Activated effector memory CD4-positive, alpha-beta T cell treated with anti-CD3 and anti-CD28 coated beads, Interleukin-2, amount 50 U/mL, for 16 hours (primary cell): ENCODE measurements at regions not wholly inside any gene's neighbourhood (a gene's known extent, or its start where the extent isn't known, plus 50 kb on each side); places are given as distances from the start of the nearest gene placed in this dataset.

Experiments
- DNase-seq: peaks from one replicate; pipeline ENCODE4 v3.0.0-alpha.2; 2020

DNA sequence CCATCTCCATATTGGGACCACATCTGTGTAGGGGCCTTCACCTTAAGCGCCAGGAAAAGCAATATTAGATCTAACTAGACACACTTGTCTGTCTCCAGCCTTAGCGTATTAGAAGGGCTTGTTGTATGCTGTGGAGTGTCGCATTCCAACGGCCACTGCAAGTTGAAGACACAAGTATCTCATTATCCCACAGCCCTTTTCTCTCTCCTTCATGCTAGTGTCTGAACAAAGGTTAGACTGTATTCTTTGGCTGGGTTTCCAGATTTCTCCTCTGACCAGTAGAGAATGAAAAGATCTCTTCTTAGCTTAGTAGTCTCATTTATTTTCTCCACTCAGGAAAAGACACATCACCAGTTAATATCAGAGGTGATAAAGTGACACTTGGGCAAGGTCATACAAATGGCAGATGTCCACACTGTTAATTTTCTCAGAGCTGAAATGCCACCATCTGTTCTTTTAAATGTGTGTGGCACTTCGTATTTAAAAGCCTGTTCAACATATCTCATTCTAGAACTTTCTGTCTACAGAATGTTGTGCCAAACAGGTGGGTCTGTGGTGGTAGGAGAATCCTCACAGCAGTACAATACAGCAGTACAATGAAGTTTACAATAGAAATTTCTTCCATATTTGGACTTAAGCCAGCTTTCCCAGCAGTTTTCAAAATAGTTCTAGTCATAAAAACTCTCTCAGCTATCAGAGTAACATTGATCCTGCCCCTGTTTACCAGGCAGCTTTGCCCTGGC is 94.0 kb upstream of the ITGA6 start:
- no peak for DNase-seq

DNA sequence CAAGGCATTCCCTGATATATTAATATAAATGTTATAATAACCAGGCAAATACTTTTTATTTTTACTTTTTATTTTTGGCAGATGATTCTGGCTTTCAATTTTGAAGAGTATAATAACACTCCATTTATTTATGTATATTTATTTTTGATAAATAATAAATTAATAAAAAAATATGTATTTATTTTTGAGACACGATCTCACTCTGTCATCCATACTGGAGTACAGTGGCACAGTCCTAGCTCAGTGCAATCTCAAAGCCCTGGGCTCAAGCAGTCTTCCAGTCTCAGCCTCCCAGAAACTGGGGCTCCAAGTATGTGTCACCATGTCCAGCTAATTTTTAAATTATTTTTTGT is 93.4 kb upstream of the ITGA6 start:
- no peak for DNase-seq

DNA sequence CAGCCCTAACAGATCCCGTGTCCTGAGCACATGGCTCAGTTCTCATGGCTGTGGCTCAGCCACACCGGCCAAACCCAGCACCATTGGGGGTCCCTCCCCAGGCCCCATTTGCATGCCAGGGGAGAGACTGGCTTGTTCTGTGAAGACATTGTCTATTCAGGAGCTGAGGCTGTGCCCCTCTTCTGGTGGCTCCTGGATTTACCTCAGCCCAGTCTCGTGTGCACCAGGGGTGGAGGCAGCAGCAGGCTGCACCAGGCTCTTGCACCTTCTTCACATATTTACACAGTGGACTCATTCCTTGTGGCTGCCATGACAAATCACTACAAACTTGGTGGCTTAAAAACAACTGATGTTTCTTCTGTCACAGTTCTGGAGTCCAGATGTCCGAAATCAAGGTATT is 92.4 kb upstream of the ITGA6 start:
- DNase-seq = no peak

DNA sequence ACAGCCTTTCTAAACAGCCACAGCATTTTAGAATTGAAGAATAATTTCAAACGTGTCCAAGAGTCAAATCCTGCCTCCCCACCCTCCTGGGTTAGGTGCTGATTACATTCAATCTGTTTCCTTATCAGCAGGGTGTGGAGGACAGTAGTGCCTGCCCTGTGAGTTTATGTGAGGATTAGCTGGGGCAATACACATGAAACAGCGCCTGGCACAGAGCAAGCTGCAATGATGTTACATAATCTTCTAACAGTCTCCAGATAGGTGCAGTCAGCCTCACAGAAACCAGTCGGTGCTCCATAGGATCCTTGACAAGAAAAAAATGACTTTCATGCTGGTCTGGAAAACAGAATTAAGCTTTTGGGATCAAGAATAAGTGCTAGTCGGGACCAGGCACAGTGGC is 91.7 kb upstream of the ITGA6 start:
- DNase-seq = no peak

DNA sequence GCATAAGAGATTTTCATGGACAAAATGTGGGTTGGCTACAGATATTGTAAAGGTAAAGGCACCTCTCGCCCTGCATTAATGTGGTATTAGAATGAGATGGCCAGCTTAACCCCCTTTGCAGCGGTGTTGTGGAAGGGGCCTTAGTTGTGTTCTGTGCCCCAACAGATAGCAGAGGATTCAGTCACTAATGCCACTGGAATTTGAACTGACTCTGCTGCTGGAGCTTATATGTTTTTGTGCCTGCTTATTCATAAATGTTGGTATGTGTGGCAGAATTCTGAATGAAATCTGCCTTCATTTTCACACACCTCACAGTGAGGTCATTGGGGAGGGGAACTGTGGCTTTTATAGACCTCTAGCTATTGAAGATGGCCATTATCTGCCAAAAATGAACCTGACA is 90.7 kb upstream of the ITGA6 start:
- DNase-seq = no peak

DNA sequence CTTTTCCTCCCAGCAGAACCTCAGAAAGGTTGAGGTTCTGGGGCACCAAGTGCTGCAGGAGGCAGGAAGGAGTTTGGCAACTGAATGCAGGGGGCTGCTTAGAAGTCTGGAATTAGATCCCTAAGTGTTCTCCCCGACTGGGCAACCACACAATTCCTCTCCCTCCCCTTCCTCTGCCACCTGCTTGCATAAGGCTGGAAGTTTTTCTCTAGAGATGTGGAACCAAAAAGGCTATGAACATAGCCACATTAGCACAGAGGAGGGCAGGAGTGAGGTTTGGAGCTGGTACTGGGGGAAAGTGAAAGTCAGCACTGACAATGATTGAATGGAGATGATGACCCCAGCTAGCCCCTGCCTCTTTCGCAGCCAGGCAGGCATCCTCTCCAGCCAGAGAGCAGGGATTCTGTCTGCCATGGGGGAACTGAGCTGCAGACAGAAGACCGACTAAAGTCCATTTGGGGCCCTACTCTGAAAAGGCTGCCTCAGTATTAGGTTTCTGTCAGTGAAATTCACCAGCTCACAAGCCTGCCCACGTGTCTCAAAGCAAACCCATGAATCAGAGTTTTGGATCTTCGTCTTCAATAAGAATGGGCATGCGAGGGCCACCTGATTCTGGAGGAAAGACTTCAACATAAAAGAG is 87.9 kb upstream of the ITGA6 start:
- DNase-seq = no peak

DNA sequence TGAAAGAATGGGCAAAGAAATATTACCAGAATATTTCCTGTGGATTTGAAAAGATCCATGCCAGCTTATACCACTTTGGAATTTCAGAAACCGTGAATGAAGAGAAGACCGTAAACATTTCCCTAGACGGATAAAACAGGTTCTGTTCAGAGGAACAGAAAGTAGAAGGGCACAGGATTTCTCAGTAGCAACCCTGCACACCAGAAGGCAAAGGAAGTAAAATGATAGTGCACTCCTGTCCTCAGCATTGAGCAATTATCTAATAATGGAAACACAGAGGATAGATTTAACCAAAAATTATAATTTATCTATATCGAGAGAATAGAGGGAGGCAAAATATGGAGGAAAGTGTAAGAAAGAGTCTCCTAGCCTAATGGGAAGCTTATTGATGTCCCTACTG is 87.0 kb upstream of the ITGA6 start:
- DNase-seq = no peak

DNA sequence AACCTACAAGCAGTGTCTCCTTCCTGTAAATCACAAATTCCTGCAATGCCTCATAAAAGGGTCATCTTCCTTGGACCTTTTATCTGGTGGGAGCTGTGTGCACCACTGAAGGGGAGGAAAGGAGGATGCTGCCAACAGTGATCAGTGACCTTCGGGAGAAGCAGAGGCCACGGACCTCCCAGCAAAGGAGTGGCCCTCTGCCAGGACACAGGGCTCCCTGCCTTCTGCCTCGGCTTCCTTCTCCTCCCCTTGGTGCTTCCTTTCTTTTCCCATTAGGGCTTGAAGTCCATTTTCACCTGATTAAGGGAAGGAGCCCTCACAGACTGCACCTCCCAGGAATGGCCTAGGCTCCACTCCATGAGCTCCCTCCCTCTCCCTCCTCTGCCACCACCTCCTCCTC is 85.3 kb upstream of the ITGA6 start:
- no peak for DNase-seq

DNA sequence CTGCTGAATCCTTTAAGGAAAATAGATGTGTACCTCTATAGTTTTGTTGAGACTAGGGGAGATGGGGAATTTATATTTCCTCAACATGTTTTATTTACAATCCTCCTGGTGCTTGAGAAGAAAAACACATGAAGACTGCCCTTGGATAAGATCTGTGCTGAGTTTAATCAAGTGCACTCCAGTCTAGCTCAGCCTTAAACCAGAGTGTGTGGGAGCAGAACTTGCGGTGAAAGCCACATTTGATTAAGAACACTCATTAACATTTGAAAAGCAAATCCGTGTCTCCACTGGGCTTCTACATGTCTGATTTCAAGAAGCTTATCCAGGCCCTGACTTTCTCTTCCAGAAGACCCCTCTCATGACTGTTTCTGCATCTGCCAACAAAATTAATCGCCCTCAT is 84.8 kb upstream of the ITGA6 start:
- no peak for DNase-seq

DNA sequence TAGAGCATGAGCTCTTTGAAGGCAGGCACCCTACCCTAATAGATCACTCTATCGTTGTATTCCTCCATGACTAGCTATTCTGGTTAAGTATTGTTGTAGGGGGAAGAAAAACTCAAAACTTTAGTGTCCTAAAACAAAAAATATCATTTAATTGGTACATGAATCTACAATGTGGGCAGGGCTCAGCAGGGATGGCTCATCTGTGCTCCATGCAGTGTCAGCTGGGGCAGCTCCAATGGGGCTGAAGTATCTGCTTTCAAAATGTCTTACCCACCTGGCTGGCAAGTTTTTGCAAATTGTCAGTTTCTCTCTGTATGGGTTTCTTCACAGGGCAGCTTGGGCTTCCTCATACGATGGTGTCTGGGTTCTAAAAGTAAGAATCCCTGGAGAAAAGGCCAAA is 83.2 kb upstream of the ITGA6 start:
- no peak for DNase-seq

DNA sequence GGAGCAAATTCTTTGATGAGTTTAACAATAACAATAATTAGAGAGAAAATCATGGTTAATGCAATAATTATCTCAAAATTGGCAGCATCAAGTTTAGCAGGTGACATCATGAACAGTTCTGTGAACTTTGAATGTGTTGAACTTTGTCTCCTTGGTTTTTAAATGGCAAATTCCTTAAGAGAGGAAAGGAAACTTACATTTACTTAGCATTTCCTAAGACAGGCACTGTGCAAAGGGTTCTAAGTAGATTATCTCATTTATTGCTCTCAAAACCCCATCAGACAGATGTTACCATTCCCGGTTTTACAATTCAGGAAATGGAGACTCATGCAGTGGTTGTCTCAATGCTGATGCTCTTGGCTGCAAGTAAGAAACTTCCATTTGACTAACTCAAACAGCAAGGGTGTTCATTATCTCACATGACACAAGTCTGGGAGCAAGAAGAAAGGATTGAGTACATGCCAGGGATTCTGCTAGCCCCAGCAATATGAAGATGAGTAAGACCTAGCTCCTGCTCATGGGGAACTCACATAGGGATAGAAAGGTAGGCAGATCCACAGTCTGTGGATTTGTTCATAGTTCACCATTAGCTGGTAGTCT is 81.3 kb upstream of the ITGA6 start:
- no peak for DNase-seq

DNA sequence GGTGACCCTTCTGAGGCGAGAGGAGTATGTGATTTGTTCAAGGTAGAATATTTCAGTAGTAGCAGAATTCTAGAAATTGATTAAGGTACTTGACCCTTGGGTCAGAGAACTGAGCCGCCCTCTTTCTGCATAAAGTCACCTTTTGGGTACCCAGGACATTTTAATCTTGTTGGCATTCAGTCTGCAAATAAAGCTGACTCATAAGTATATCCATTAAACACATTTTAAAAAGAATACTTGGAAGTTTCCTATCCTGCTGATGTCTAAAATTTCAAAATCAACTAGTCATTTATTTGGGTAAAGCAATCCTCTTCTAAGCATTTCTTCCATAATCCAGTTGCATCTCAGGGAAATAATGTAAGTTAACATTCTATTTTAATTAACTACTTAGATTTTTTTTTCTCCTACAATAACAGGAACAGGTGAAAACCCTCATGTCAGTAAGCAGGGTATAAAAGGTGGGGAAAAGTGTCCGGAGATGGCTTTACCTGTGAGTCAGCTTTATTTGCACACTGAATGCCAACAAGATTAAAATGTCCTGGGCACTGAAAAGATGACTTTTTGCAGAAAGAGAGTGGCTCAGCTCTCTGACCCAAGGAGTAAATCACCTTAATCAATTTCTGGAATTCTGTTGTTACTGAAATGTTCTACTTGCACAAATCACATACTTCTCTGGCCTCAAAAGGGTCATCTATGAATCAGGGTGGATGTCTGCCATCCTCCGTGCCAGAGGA is 78.7 kb upstream of the ITGA6 start:
- DNase-seq = no peak

DNA sequence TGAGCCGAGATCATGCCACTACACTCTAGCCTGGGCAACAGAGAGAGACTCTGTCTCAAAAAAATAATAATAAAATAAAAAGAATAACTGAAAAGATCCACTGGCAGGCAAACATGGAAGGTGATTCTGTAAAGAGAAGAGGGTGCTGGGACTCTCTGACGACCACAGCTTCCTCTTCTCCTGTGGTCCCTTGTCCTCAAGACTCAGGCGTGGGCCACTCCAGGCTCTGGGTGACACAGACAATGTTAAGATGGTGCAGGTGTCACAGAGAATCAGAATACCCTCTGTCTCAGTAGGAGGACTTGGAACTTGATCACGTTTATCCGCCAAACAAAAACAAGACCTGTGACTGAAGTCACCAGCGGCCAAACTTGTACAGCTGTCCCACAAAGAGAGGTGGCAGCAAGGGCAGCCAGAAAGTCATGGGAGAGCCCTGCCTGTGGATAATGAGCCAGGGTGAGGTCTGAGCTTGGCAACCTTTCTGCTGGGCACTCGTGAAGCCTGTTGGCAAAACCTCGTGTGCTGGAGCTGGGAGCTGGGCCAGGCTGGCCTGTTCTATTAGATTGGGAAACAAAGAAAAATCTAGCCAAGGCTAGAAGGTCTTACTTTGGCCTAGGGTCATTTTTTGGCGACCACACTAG is 76.4 kb upstream of the ITGA6 start:
- DNase-seq = no peak

DNA sequence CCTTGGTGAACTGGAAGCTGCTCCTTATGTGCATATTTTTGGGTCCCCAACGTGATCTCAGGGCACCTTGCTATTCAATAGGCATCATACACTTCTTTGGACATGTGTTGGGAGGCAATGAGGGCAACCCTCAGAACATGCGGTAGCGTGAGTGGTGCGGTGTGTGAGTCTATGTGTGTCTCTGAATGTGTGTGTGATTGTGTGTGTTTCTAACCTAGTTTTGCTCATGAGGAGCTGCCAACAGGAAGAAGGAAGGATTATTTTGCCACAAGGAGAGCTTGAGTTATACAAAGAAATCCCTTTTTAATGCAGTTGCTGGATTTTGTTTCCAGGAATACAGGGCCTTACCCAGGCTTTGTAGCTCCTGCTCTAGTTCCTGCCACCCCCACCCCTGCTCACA is 75.8 kb upstream of the ITGA6 start:
- no peak for DNase-seq

DNA sequence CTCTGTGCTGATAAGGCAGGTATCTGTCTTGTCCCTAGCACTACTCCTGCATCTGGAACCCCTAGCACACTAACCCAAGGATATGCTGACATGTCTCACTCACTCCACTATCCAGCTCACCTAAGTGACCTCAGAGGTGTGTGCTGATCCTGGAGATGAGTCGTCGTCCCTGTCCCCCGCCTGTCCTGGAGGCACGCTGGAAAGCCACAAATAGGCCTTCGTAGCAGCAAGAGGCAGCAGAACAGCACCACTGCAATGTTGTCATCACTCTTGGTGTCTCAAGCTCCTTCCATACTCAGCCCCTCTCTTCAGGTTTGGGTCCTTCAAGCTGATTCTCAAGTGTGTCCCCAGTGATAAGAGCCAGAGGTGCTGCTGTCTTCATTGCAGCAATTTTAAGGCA is 73.0 kb upstream of the ITGA6 start:
- no peak for DNase-seq

DNA sequence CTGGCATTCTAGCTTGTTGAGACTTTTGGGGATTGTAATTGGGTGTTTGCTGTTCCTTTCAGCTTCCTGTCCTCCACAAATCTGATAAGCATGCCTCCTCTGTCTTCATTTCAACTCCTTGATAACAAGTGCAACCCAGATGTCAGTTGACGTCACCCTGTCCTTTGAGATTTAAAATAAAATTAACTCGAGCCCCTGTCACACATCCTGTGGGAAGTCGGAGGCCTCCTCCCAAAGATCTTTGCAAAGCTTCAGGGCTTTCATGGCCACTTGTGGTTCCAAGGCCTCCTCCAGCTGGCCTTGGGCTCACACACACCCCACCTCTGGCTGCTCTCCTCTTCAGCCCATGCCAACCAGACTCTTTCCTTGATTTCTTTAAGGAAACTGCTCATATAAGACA is 69.9 kb upstream of the ITGA6 start:
- DNase-seq = no peak

DNA sequence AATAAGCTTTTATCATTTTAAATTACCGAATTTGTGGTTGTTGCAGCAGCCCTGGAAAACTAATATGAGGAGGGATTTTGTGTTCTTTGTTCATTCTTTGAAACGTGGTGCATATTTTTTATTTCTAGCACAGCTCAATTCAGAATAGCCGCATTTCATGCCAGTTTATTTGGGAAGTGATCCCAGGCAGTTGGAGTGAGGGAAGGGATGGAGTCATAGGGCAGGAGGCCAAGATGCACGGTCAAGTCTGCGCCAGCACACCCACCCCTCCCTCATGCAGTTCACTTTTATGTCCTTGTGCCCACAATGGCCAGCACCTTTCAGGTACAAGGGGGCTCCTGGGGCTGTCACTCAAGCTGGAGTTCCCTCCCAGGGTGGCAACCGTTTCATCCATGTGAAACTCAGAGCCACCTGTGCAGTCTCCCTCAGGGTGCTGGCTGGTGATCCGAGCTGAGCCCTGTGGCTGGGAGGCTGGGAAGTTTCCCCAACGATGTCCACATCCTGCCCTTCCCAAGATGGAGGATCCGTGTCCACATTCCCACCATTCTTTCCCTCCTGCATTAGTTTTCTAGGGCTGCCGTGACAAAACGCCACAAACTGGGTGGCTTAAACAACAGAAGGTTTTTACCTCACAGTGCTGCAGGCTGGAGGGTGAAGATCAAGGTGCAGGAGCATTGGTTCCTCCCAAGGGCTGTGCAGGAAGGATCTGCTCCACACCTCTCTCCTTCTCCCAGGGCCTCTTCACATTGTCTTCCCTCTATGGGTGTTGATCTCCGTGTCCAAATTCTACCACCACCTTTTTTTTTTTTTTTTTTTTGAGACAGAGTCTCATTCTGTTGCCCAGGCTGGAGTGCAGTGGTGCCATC is 68.5 kb upstream of the ITGA6 start:
- DNase-seq = no peak

DNA sequence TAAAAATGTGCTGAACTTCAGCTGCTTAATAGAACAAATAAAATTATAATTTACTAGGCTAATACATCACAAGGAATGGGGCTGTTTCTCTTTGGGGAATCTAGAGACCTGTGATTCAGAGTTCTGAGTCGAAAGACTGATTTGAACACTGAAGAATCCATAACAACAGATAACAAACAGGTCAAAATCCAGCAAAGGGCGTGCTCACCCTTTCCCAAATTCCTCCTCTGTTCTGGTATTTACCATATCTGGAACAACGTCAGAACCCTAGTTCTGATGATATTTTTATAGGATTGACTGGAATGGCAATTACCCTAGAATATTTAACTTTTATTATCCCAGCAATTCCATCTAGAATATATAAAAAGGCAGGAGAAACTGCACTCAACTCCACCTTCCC is 66.0 kb upstream of the ITGA6 start:
- no peak for DNase-seq

DNA sequence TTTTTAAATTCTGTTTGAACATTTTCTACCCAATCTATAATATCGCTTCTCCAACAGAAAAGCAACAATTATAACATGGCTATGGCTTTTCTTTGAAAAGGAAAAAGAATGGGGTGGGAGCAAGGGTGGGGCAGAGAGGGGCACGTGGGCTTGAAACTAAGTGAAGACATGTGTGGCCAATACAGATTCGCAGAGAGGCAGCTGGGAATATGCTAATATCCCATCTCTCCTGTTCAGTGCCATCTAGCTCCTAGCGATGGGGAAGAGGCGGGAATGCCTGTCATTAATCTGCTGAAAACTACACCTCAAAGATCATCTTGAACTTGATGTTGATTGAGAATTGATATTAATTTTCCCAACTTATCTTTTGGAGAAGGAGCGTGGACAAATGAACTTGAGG is 65.5 kb upstream of the ITGA6 start:
- DNase-seq = no peak

DNA sequence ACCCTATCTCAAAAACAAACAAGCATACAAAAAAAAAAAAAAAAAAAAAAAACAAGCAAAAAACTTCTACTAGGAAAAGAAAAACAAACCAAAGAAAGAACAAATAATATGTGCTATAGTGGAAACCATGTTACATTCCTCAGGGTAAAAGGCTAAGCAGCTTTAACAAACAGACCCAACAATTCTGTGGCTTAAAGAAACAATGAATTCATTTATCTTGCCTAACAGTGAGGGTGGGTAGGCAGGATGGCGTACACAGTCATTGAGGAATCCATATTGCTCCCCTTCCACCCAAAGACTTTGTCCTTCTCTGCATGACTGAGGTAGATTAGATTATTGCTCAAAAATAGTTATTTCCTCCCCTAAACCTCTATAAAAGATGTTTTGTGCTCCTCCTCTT is 63.1 kb upstream of the ITGA6 start:
- no peak for DNase-seq

DNA sequence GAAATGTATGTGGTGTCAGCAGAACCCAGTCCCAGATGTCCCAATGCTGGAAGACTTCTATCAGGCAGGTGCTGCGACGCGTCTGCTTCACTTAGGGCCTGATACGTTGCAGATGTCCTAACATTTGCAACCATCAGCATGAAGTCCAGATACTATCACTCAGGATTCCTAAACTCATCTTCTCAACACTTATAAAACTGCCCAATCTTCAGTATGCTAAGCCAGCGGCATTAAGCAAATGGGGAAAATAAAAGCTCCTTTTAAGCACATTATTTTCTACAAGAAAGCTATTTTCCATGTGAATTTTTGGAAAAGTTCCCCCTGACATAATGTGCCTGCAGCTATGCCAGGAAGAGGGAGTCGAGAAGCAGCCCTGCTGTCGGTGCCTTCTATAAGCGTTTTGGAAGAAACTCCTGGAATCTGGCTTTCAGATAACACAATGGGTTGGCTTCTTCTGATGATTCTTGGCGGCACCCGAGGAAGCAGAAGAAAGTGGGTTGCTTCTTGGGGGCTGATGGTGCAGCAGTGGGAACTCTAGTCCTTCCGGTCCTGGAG is 60.7 kb upstream of the ITGA6 start:
- no peak for DNase-seq

DNA sequence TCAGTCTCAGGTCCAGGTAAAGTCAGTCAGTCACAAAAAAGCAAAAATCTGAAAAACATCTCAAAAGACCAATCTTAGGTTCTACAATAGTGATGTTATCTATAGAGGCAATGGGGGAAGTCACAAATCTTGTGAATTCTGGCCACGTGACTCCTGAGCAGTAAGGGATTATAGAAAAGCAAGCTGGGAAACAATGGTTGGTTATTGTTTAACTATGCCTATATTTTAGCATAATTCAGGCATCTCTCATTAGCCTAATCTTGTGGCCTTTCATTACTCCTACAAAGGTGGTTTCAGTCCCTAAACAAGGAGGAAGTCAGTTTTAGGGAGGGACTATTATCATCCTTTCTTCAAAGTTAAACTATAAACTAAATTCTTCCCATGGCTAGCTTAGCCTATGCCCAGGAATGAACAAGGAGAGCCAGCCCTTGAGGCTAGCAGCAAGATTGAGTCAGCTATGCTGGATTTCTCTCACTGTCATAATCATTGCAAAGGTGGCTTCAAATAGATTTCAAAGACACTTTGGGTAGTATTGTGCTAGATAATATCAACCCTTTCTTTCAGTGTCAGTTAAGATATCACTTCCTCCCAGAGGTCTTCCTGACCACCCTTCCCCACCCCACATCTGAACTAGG is 56.4 kb upstream of the ITGA6 start:
- DNase-seq = no peak
